Activated CD8-positive, alpha-beta memory T cell treated with anti-CD3 and anti-CD28 coated beads for 36 hours (primary cell): ENCODE measurements at regions not wholly inside any gene's neighbourhood (a gene's known extent, or its start where the extent isn't known, plus 50 kb on each side); places are given as distances from the start of the nearest gene placed in this dataset.

Experiments used
- CTCF ChIA-PET: fragments of 350-600 bp; sonication (Branson Sonifier 250); formaldehyde crosslinking; loops from one replicate; lab custom pipeline; 2021; ENCODE audit warnings: antibody characterized with exemption; lab: Charles Lee
- POLR2A ChIA-PET: fragments of 350-600 bp; sonication (Branson Sonifier 250); formaldehyde crosslinking; loops from one replicate; lab custom pipeline; 2021; ENCODE audit warnings: antibody characterized with exemption; lab: Charles Lee

- ChIA-PET POLR2A (no interaction called here), CTCF (no interaction called here)
Observed at GRCh38 chr5:77849308-77849900, 73.3 kb upstream of the TBCA start.

GRCh38 chr5:77847814-77848290, 71.7 kb upstream of the TBCA start:
- ChIA-PET CTCF (interaction anchor here (0.6 kb wide), 2 partner anchors 181 to 206 kb away, joined by 3 to 4 read pairs; no protein-coding TSS in a partner anchor), POLR2A (no interaction called here)

GRCh38 chr5:77847129-77847460, 71.0 kb upstream of the TBCA start:
- ChIA-PET CTCF (no interaction called here), POLR2A (no interaction called here)

GRCh38 chr5:77846422-77847128, 70.4 kb upstream of the TBCA start:
- ChIA-PET POLR2A (no interaction called here), CTCF (no interaction called here)

GRCh38 chr5:77845324-77845646, 69.1 kb upstream of the TBCA start:
- CTCF ChIA-PET: no interaction called here
- POLR2A ChIA-PET: no interaction called here

- CTCF ChIA-PET: no interaction called here
- POLR2A ChIA-PET: no interaction called here
Observed at GRCh38 chr5:77844623-77845323, 68.6 kb upstream of the TBCA start.

GRCh38 chr5:77844373-77844622, 68.2 kb upstream of the TBCA start:
- ChIA-PET POLR2A (no interaction called here), CTCF (no interaction called here)

GRCh38 chr5:77843570-77844372, 67.6 kb upstream of the TBCA start:
- ChIA-PET POLR2A (no interaction called here), CTCF (no interaction called here)

GRCh38 chr5:77842243-77842642, 66.1 kb upstream of the TBCA start:
- POLR2A ChIA-PET: no interaction called here
- CTCF ChIA-PET: no interaction called here

- POLR2A ChIA-PET: no interaction called here
- CTCF ChIA-PET: no interaction called here
Observed at GRCh38 chr5:77841616-77842015, 65.5 kb upstream of the TBCA start.

- CTCF ChIA-PET: no interaction called here
- POLR2A ChIA-PET: no interaction called here
Observed at GRCh38 chr5:77840930-77841329, 64.8 kb upstream of the TBCA start.

GRCh38 chr5:77839691-77840090, 63.6 kb upstream of the TBCA start:
- ChIA-PET POLR2A (no interaction called here), CTCF (no interaction called here)

- CTCF ChIA-PET: no interaction called here
- POLR2A ChIA-PET: no interaction called here
Observed at GRCh38 chr5:77832938-77833337, 56.8 kb upstream of the TBCA start.

- POLR2A ChIA-PET: no interaction called here
- CTCF ChIA-PET: no interaction called here
Observed at GRCh38 chr5:77832166-77832770, 56.1 kb upstream of the TBCA start.

- POLR2A ChIA-PET: no interaction called here
- CTCF ChIA-PET: no interaction called here
Observed at GRCh38 chr5:77828445-77828844, 52.3 kb upstream of the TBCA start.
